ENCODE measurements at regions not wholly inside any gene's neighbourhood (a gene's known extent, or its start where the extent isn't known, plus 50 kb on each side); places are given as distances from the start of the nearest gene placed in this dataset.

DNA sequence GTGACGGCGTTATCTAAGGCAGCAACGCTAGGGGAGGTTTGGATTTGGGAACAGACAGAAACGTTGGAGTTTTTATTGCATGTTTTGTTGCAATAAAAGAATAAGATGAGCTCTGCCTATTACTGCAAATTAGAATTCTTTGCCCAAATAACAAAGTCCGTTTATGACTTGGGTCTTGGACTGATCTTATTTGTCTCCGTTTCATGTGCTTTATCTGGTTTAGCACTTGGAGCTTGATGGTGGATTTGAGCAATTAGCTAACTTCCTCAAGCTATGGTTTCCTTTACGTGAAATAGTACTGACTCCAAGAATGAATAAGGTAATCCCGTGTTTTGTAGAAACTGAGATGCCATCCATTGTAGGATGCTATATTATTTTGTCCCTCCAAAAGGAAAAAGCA lies 233.0 kb upstream of the IRX5 start:
- no peaks in the 10 kb centered on the region for H3K4me1 ChIP-seq (ENCODE audit: control insufficient read depth, insufficient read depth, low read length)
- no peak for TF ChIP-seq TCF7L2 (IDR thresholded peaks at IDR 0.05; ENCODE audit: low read depth, low read length)
- no peak for TF ChIP-seq POLR2AphosphoS5 (IDR thresholded peaks at IDR 0.05; ENCODE audit: low read depth, low read length)
- TF ChIP-seq, protein P1, sequence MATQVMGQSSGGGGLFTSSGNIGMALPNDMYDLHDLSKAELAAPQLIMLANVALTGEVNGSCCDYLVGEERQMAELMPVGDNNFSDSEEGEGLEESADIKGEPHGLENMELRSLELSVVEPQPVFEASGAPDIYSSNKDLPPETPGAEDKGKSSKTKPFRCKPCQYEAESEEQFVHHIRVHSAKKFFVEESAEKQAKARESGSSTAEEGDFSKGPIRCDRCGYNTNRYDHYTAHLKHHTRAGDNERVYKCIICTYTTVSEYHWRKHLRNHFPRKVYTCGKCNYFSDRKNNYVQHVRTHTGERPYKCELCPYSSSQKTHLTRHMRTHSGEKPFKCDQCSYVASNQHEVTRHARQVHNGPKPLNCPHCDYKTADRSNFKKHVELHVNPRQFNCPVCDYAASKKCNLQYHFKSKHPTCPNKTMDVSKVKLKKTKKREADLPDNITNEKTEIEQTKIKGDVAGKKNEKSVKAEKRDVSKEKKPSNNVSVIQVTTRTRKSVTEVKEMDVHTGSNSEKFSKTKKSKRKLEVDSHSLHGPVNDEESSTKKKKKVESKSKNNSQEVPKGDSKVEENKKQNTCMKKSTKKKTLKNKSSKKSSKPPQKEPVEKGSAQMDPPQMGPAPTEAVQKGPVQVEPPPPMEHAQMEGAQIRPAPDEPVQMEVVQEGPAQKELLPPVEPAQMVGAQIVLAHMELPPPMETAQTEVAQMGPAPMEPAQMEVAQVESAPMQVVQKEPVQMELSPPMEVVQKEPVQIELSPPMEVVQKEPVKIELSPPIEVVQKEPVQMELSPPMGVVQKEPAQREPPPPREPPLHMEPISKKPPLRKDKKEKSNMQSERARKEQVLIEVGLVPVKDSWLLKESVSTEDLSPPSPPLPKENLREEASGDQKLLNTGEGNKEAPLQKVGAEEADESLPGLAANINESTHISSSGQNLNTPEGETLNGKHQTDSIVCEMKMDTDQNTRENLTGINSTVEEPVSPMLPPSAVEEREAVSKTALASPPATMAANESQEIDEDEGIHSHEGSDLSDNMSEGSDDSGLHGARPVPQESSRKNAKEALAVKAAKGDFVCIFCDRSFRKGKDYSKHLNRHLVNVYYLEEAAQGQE (IDR thresholded peaks at IDR 0.05; ENCODE audit: insufficient read depth in 1 of 2, low read depth in 2 of 2, low read length in 1 of 2): no peak
- no peak for TF ChIP-seq SIN3A (IDR thresholded peaks at IDR 0.05; ENCODE audit: borderline replicate concordance, insufficient read depth, low read depth, low read length)
- TF ChIP-seq, protein P2, sequence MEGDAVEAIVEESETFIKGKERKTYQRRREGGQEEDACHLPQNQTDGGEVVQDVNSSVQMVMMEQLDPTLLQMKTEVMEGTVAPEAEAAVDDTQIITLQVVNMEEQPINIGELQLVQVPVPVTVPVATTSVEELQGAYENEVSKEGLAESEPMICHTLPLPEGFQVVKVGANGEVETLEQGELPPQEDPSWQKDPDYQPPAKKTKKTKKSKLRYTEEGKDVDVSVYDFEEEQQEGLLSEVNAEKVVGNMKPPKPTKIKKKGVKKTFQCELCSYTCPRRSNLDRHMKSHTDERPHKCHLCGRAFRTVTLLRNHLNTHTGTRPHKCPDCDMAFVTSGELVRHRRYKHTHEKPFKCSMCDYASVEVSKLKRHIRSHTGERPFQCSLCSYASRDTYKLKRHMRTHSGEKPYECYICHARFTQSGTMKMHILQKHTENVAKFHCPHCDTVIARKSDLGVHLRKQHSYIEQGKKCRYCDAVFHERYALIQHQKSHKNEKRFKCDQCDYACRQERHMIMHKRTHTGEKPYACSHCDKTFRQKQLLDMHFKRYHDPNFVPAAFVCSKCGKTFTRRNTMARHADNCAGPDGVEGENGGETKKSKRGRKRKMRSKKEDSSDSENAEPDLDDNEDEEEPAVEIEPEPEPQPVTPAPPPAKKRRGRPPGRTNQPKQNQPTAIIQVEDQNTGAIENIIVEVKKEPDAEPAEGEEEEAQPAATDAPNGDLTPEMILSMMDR (IDR thresholded peaks at IDR 0.05): no peak
- no peak overlapping the region for H3K4me3 ChIP-seq (ENCODE audit: low read depth in 2 of 2, low read length in 2 of 2)
- H3K36me3 ChIP-seq (ENCODE audit: control insufficient read depth, insufficient read depth, low read length): no peaks in the 10 kb centered on the region
- no TSS peak for BruUV-seq (replicated peaks)
- POLR2A ChIA-PET: no interaction called here
- intact Hi-C loops (cut with micrococcal nuclease; ENCODE audit: unreplicated experiment): no loop called here
- H3K27me3 ChIP-seq (ENCODE audit: control insufficient read depth, insufficient read depth, low read length): no peaks in the 10 kb centered on the region; the same call in 1 of the 2 replicates
- in situ Hi-C loops (cut with HindIII; ENCODE audit: low pct_unique_long_range_greater_than_20kb, low sequenced_read_pairs): no loop called here
- no peaks in the 10 kb centered on the region for H3K9me3 ChIP-seq (ENCODE audit: control insufficient read depth, insufficient read depth, low read depth, low read length)
- DNase-seq (ENCODE audit: low read depth, low spot score) (no peak), ATAC-seq (no peak)
- H3K27ac ChIP-seq (ENCODE audit: low read length): no peak overlapping the region
- CTCF ChIA-PET: no interaction called here

DNA sequence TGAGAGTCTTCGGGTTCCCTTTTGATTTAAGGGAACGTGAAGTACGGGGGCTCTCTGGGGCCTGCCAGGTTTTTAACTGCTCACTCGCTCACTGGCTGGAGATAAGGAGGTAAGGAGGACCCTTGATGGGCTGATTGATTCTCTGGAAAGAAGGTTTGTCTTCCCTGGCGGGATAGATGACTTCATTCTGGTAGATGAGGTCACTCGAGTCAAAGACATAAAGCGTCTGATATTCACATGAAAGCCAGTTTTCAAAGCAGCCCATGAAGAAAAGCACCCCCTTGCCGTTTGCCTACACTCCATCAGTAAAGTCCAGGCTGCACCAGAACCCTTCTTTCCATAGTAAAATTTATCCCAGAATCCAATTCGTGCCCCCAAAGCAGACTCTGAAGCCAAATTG lies 233.7 kb upstream of the IRX5 start:
- no peaks in the 10 kb centered on the region; the same call in 1 of the 2 replicates for H3K27me3 ChIP-seq (ENCODE audit: control insufficient read depth, insufficient read depth, low read length)
- ChIA-PET CTCF (no interaction called here), POLR2A (no interaction called here)
- no peaks in the 10 kb centered on the region for H3K9me3 ChIP-seq (ENCODE audit: control insufficient read depth, insufficient read depth, low read depth, low read length)
- in situ Hi-C loops (cut with HindIII; ENCODE audit: low pct_unique_long_range_greater_than_20kb, low sequenced_read_pairs) (no loop called here), intact Hi-C loops (cut with micrococcal nuclease; ENCODE audit: unreplicated experiment) (no loop called here)
- no peak overlapping the region for H3K27ac ChIP-seq (ENCODE audit: low read length)
- no TSS peak for BruUV-seq (replicated peaks)
- DNase-seq (ENCODE audit: low read depth, low spot score): no peak
- H3K4me1 ChIP-seq (ENCODE audit: control insufficient read depth, insufficient read depth, low read length): no peaks in the 10 kb centered on the region
- H3K4me3 ChIP-seq (ENCODE audit: low read depth in 2 of 2, low read length in 2 of 2): no peak overlapping the region
- TF ChIP-seq SIN3A (IDR thresholded peaks at IDR 0.05; ENCODE audit: borderline replicate concordance, insufficient read depth, low read depth, low read length) (no peak), POLR2AphosphoS5 (IDR thresholded peaks at IDR 0.05; ENCODE audit: low read depth, low read length) (no peak), TCF7L2 (IDR thresholded peaks at IDR 0.05; ENCODE audit: low read depth, low read length) (no peak)
- TF ChIP-seq, protein P2 (IDR thresholded peaks at IDR 0.05): no peak
- TF ChIP-seq, protein P1 (IDR thresholded peaks at IDR 0.05; ENCODE audit: insufficient read depth in 1 of 2, low read depth in 2 of 2, low read length in 1 of 2): no peak
- H3K36me3 ChIP-seq (ENCODE audit: control insufficient read depth, insufficient read depth, low read length): no peaks in the 10 kb centered on the region
- no peak for ATAC-seq
